GM23338 (cell line): ENCODE measurements at regions not wholly inside any gene's neighbourhood (a gene's known extent, or its start where the extent isn't known, plus 50 kb on each side); places are given as distances from the start of the nearest gene placed in this dataset.

ENCODE experiments used
- CREB1 ChIP-seq: fragments of 250-450 bp; sonication (Bioruptor Pico); IDR thresholded peaks from 2 replicates; pipeline ENCODE4 v1.5.0; 2020; ENCODE audit warnings: low read depth, mild to moderate bottlenecking, moderate library complexity
- EZH2 ChIP-seq: fragments of 200-600 bp; sonication (generic); IDR thresholded peaks from one replicate; pipeline ENCODE4 v1.8.0; 2017; ENCODE audit warnings: antibody characterized with exemption, mild to moderate bottlenecking, low read depth; ENCODE audit not compliant: unreplicated experiment
- EZH2phosphoT487 ChIP-seq: fragments of 200-600 bp; sonication (generic); IDR thresholded peaks from one replicate; pipeline ENCODE4 v1.8.1; 2018; ENCODE audit warnings: antibody characterized with exemption; ENCODE audit not compliant: unreplicated experiment
- JUNB ChIP-seq: IDR thresholded peaks from one replicate; pipeline ENCODE4 v1.6.1; 2016; ENCODE audit warnings: antibody characterized with exemption; ENCODE audit not compliant: unreplicated experiment
- NANOG ChIP-seq: IDR thresholded peaks from 2 replicates; pipeline ENCODE4 v1.6.1; 2016; ENCODE audit warnings: antibody characterized with exemption, borderline replicate concordance
- POLR2AphosphoS5 ChIP-seq: IDR thresholded peaks from 2 replicates; pipeline ENCODE4 v1.6.1; 2016; ENCODE audit warnings: antibody characterized with exemption, low read depth
- STAT1 ChIP-seq: IDR thresholded peaks from one replicate; pipeline ENCODE4 v1.6.1; 2016; ENCODE audit warnings: antibody characterized with exemption; ENCODE audit not compliant: unreplicated experiment
- ZNF114 ChIP-seq: fragments of 250-450 bp; sonication (Bioruptor Pico); IDR thresholded peaks from 2 replicates; pipeline ENCODE4 v1.5.0; 2020; ENCODE audit warnings: mild to moderate bottlenecking, moderate library complexity
- ZNF331 ChIP-seq: fragments of 250-450 bp; sonication (Bioruptor Pico); IDR thresholded peaks from 2 replicates; pipeline ENCODE4 v1.5.0; 2020; ENCODE audit warnings: low read depth, mild to moderate bottlenecking, moderate library complexity
- TF ChIP-seq, protein P1 (sequence below), 2 experiments: fragments of 200-600 bp in 1 of 2; sonication (generic) in 1 of 2; conservative IDR thresholded peaks; 2 replicates each; pipeline versions ENCODE4 v1.5.1 to v1.6.1; 2016 to 2017; ENCODE audit warnings: antibody characterized with exemption in 2 of 2, low read depth in 2 of 2, mild to moderate bottlenecking in 2 of 2, moderate library complexity in 1 of 2
- TF ChIP-seq, protein P2 (sequence below): IDR thresholded peaks from 2 replicates; pipeline ENCODE4 v1.6.1; 2016; ENCODE audit warnings: antibody characterized with exemption
- TF ChIP-seq, protein P3 (sequence below): IDR thresholded peaks from one replicate; pipeline ENCODE4 v1.6.1; 2018; ENCODE audit warnings: antibody characterized with exemption; ENCODE audit not compliant: unreplicated experiment
- TF ChIP-seq, protein P4 (sequence below): fragments of 250-450 bp; sonication (Bioruptor Pico); IDR thresholded peaks from 2 replicates; pipeline ENCODE4 v1.5.0; 2020; ENCODE audit warnings: mild to moderate bottlenecking, moderate library complexity

DNA sequence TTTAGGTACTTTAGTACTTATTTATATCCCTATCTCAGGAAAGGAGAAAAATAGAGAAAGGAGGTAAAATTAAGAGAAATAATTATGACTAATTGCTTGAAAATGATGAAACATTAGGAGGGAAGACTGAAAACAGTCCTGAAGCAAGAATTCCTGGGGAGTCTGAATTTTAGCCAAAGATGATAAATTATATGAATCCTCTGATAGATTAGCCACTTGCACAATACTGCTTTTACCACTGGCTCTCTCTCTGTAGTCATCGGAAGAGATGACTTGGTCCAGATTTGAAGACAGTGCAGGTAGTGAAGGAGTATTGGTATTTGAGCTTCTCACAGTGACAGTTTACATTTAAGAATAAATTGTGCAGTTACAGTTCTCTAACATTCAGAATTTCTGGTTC, 83.8 kb upstream of the CLEC14A start:
- TF ChIP-seq, protein P1, sequence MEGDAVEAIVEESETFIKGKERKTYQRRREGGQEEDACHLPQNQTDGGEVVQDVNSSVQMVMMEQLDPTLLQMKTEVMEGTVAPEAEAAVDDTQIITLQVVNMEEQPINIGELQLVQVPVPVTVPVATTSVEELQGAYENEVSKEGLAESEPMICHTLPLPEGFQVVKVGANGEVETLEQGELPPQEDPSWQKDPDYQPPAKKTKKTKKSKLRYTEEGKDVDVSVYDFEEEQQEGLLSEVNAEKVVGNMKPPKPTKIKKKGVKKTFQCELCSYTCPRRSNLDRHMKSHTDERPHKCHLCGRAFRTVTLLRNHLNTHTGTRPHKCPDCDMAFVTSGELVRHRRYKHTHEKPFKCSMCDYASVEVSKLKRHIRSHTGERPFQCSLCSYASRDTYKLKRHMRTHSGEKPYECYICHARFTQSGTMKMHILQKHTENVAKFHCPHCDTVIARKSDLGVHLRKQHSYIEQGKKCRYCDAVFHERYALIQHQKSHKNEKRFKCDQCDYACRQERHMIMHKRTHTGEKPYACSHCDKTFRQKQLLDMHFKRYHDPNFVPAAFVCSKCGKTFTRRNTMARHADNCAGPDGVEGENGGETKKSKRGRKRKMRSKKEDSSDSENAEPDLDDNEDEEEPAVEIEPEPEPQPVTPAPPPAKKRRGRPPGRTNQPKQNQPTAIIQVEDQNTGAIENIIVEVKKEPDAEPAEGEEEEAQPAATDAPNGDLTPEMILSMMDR (conservative IDR thresholded peaks at IDR 0.05; ENCODE audit: low read depth in 2 of 2), result no peak
- TF ChIP-seq ZNF114 (no peak), CREB1 (CRISPR knock-in tag) (no peak), EZH2 (no peak), POLR2AphosphoS5 (no peak), ZNF331 (CRISPR knock-in tag) (no peak), EZH2phosphoT487 (no peak), JUNB (no peak), STAT1 (no peak), NANOG (no peak)
- TF ChIP-seq, protein P2, sequence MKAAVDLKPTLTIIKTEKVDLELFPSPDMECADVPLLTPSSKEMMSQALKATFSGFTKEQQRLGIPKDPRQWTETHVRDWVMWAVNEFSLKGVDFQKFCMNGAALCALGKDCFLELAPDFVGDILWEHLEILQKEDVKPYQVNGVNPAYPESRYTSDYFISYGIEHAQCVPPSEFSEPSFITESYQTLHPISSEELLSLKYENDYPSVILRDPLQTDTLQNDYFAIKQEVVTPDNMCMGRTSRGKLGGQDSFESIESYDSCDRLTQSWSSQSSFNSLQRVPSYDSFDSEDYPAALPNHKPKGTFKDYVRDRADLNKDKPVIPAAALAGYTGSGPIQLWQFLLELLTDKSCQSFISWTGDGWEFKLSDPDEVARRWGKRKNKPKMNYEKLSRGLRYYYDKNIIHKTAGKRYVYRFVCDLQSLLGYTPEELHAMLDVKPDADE, result no peak
- TF ChIP-seq, protein P3, sequence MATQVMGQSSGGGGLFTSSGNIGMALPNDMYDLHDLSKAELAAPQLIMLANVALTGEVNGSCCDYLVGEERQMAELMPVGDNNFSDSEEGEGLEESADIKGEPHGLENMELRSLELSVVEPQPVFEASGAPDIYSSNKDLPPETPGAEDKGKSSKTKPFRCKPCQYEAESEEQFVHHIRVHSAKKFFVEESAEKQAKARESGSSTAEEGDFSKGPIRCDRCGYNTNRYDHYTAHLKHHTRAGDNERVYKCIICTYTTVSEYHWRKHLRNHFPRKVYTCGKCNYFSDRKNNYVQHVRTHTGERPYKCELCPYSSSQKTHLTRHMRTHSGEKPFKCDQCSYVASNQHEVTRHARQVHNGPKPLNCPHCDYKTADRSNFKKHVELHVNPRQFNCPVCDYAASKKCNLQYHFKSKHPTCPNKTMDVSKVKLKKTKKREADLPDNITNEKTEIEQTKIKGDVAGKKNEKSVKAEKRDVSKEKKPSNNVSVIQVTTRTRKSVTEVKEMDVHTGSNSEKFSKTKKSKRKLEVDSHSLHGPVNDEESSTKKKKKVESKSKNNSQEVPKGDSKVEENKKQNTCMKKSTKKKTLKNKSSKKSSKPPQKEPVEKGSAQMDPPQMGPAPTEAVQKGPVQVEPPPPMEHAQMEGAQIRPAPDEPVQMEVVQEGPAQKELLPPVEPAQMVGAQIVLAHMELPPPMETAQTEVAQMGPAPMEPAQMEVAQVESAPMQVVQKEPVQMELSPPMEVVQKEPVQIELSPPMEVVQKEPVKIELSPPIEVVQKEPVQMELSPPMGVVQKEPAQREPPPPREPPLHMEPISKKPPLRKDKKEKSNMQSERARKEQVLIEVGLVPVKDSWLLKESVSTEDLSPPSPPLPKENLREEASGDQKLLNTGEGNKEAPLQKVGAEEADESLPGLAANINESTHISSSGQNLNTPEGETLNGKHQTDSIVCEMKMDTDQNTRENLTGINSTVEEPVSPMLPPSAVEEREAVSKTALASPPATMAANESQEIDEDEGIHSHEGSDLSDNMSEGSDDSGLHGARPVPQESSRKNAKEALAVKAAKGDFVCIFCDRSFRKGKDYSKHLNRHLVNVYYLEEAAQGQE, result no peak
- TF ChIP-seq, protein P4, sequence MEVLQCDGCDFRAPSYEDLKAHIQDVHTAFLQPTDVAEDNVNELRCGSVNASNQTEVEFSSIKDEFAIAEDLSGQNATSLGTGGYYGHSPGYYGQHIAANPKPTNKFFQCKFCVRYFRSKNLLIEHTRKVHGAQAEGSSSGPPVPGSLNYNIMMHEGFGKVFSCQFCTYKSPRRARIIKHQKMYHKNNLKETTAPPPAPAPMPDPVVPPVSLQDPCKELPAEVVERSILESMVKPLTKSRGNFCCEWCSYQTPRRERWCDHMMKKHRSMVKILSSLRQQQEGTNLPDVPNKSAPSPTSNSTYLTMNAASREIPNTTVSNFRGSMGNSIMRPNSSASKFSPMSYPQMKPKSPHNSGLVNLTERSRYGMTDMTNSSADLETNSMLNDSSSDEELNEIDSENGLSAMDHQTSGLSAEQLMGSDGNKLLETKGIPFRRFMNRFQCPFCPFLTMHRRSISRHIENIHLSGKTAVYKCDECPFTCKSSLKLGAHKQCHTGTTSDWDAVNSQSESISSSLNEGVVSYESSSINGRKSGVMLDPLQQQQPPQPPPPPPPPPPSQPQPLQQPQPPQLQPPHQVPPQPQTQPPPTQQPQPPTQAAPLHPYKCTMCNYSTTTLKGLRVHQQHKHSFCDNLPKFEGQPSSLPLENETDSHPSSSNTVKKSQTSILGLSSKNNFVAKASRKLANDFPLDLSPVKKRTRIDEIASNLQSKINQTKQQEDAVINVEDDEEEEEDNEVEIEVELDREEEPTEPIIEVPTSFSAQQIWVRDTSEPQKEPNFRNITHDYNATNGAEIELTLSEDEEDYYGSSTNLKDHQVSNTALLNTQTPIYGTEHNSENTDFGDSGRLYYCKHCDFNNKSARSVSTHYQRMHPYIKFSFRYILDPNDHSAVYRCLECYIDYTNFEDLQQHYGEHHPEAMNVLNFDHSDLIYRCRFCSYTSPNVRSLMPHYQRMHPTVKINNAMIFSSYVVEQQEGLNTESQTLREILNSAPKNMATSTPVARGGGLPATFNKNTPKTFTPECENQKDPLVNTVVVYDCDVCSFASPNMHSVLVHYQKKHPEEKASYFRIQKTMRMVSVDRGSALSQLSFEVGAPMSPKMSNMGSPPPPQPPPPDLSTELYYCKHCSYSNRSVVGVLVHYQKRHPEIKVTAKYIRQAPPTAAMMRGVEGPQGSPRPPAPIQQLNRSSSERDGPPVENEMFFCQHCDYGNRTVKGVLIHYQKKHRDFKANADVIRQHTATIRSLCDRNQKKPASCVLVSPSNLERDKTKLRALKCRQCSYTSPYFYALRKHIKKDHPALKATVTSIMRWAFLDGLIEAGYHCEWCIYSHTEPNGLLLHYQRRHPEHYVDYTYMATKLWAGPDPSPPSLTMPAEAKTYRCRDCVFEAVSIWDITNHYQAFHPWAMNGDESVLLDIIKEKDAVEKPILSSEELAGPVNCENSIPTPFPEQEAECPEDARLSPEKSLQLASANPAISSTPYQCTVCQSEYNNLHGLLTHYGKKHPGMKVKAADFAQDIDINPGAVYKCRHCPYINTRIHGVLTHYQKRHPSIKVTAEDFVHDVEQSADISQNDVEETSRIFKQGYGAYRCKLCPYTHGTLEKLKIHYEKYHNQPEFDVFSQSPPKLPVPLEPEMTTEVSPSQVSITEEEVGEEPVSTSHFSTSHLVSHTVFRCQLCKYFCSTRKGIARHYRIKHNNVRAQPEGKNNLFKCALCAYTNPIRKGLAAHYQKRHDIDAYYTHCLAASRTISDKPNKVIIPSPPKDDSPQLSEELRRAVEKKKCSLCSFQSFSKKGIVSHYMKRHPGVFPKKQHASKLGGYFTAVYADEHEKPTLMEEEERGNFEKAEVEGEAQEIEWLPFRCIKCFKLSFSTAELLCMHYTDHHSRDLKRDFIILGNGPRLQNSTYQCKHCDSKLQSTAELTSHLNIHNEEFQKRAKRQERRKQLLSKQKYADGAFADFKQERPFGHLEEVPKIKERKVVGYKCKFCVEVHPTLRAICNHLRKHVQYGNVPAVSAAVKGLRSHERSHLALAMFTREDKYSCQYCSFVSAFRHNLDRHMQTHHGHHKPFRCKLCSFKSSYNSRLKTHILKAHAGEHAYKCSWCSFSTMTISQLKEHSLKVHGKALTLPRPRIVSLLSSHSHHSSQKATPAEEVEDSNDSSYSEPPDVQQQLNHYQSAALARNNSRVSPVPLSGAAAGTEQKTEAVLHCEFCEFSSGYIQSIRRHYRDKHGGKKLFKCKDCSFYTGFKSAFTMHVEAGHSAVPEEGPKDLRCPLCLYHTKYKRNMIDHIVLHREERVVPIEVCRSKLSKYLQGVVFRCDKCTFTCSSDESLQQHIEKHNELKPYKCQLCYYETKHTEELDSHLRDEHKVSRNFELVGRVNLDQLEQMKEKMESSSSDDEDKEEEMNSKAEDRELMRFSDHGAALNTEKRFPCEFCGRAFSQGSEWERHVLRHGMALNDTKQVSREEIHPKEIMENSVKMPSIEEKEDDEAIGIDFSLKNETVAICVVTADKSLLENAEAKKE, result no peak
